ENCODE measurements at regions not wholly inside any gene's neighbourhood (a gene's known extent, or its start where the extent isn't known, plus 50 kb on each side); places are given as distances from the start of the nearest gene placed in this dataset.

DNA sequence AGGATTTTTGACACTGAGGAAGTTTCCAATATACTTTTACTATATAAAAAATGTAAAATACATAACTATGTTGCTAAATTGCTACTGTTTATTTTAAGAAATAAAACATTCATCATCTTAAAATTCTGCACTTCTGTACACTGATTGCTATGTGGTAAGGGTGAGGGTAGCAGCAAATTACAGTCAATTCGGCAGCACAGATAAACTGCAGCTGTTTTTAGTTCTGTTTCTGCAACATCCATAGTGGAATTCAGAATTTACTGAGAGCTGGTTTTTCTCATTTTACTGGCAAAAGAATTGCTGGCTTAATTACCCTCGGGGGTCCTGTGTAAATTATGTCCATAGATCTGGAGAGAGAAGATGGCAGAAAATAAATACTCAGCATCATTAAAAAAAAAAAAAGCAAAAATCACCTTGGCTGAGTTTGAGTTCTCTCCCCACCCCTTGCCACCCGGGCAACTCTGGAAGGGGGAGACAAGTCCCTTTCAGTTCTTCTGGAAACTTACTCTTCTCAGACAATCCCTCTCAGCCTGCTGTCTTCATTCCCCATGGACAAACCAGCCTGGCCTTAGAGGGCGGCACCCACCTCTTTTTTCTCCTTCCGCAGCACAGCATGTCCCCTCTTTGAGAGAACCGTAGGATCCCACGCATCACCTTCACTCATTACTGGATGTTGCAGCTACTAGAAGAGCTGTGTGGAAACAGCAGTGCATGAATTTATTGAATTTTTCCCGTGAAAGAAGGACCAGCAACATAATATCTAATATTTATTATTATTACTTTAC is 501.1 kb upstream of the CELF2 start:
- no peak for DNase-seq
- Mint-ChIP-seq H3K4me1 (no peaks in the 10 kb centered on the region), H3K36me3 (no peaks in the 10 kb centered on the region), H3K9me3 (no peaks in the 10 kb centered on the region), H3K27me3 (peaks cover 3% of the 10 kb centered on the region), H3K27ac (no peak overlapping the region), H3K4me3 (no peak overlapping the region)
- CTCF ChIA-PET, result no interaction called here

DNA sequence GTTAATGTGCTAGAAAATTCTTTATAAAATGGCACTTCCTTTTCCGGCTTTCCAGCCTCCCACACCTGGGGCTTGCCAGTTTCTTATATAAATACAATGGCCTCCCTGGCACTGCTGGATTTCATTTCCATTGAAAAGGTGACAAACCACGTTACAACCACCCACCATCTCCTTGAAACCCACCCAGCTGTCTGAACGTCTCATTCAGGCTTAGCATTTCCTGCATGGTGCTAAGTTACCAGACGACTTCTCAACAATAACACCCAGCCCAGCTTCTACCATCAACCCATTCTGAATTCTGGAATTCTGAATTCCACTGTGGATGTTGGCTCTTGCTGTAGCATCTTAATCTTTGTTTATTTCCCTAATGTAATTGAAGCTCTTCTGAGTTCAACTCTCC is 499.8 kb upstream of the CELF2 start:
- H3K27ac Mint-ChIP-seq, result no peak overlapping the region
- no peak overlapping the region for H3K4me3 Mint-ChIP-seq
- H3K36me3 Mint-ChIP-seq, result no peaks in the 10 kb centered on the region
- H3K9me3 Mint-ChIP-seq, result no peaks in the 10 kb centered on the region
- H3K4me1 Mint-ChIP-seq, result no peaks in the 10 kb centered on the region
- H3K27me3 Mint-ChIP-seq, result peaks cover 3% of the 10 kb centered on the region
- DNase-seq, result no peak
- CTCF ChIA-PET, result no interaction called here

DNA sequence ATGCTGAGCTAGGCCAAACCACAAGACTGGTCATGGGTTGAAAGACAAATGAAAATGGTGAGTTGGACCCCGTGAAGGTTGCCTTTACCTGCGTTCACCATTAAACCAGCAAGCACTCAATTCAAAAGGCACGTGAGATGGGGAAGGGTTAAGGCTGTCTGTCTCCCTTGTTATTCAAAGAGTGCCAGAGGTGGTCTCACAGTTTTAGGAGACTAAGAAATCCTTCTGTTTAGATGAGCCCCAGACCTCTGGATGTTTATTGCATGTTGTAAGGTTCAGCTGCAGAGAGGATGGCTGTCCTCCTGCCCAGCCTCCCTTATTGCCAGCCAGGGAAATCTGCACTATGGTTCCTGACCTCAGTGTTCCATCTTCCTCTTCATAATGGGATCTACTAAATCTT is 498.0 kb upstream of the CELF2 start:
- H3K9me3 Mint-ChIP-seq, result no peaks in the 10 kb centered on the region
- no peaks in the 10 kb centered on the region for H3K36me3 Mint-ChIP-seq
- CTCF ChIA-PET, result no interaction called here
- H3K27ac Mint-ChIP-seq, result no peak overlapping the region
- H3K27me3 Mint-ChIP-seq, result no peaks in the 10 kb centered on the region
- no peak for DNase-seq
- no peak overlapping the region for H3K4me3 Mint-ChIP-seq
- no peaks in the 10 kb centered on the region for H3K4me1 Mint-ChIP-seq

DNA sequence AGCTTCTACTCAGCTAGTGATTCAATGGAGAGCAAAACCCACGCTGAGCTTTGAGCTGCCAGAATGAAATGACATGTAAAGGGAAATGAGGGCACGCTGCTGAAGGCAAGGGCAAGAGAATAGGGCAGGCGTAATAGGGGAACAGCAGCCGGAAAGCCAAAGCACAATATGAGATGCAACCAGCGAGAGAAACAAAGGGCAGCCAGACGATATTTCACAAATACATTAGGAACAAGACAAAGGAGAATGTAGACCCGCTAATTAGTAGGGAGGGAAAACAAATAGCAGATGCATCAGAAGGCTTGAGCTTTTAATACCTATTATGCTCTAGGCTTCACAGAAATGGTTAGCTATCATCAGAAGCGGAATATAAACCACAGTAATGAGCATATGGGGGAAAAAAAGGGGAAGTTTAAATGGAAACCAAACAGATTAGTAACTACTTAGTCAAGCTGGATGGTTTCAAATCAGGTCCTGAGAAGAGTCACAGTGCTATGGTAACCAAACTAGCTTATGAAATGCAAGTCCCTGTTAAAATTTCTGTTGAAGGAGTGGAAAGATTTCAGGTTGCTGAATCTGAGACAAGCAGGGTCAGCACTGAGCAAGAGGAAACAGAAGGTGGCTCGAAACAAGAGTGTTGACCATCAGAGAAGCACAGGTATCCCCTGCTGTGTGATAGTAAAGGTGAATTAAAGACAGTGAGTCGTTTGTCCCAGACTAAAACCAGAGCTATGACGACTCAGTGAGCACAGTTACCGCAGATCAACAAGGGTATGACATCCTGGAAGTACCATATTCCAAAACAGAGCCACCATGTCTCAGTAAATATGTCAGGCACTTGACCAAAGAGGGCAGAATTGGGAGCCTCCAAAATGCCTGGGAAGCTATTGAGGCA is 496.9 kb upstream of the CELF2 start:
- Mint-ChIP-seq H3K36me3 (no peaks in the 10 kb centered on the region), H3K4me3 (no peak overlapping the region), H3K27ac (no peak overlapping the region), H3K4me1 (no peaks in the 10 kb centered on the region), H3K27me3 (no peaks in the 10 kb centered on the region), H3K9me3 (no peaks in the 10 kb centered on the region)
- no peak for DNase-seq
- CTCF ChIA-PET, result no interaction called here

DNA sequence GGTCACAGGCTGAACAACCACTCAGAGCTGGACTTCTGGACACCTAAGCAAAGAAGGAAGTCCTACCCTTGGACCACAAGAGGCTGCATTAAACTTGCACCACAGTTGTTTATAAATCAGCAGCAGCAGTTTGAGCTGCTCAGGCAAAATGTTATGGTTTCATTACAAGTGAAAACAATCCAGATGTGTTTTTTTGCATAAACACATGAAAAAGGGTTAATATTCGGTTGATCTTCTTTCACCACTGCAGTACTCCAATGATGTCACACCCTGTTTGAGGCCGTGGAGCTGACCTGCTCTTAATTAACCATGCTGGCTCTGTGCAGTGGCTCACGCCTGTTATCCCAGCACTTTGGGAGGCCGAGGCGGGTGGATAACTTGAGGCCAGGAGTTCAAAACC is 490.8 kb upstream of the CELF2 start:
- CTCF ChIA-PET, result interaction anchor here (0.6 kb wide), 1 partner anchor 130 kb away, joined by 3 read pairs; no protein-coding TSS in a partner anchor
- H3K36me3 Mint-ChIP-seq, result no peaks in the 10 kb centered on the region
- H3K4me1 Mint-ChIP-seq, result no peaks in the 10 kb centered on the region
- no peaks in the 10 kb centered on the region for H3K9me3 Mint-ChIP-seq
- no peak overlapping the region for H3K27ac Mint-ChIP-seq
- no peak for DNase-seq
- H3K4me3 Mint-ChIP-seq, result no peak overlapping the region
- no peaks in the 10 kb centered on the region for H3K27me3 Mint-ChIP-seq

DNA sequence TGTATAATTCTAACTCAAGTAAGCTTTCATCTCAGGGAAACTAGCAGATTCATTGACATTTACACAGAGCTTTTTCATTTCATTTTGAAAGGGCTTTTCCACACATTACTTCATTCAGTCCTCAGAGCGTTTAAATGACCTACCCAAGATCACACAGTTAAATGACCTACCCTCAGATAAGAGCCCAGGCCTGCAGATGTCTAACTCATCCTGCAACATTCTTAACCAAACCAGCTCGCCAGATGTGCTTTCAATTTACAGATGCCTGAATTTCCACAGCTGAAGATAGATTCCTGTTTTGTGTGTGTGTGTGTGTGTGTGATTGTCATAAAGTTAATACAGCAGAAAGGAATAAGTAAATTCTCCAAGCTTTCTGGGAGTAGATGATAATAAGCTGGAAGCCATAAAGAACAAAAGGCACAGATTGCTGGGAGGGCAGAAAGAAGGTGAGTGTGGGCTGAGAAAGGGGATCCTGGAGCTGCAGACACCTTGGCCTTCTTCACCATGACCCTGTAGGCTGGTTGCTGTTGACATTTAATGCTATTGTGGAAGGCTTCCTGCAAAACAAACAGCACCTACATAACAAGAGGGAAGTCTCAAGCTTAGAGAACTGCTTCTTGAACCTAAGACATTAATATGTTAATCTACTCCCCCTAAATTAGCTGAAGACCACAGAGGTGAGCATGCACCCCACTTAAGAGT is 489.7 kb upstream of the CELF2 start:
- Mint-ChIP-seq H3K9me3 (no peaks in the 10 kb centered on the region), H3K36me3 (no peaks in the 10 kb centered on the region), H3K4me3 (no peak overlapping the region), H3K4me1 (no peaks in the 10 kb centered on the region), H3K27me3 (no peaks in the 10 kb centered on the region), H3K27ac (no peak overlapping the region)
- CTCF ChIA-PET, result no interaction called here
- DNase-seq, result no peak

DNA sequence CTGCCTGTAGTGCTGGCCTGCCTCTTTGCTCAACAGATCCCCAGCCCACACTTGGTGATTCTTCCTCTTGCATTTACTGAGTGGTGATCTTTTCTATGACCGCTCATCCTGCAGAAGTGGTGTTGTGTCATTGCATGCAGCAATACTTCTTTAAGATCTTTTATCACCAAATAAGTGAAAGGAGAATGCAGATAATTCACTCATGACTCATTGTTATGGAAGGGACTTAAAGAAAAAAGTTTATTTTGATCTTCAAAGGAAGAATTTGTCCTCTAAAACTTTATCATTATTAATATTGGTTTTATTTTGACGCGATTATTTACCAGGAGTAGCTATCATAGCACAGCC is 489.1 kb upstream of the CELF2 start:
- H3K4me1 Mint-ChIP-seq, result no peaks in the 10 kb centered on the region
- H3K27me3 Mint-ChIP-seq, result peaks cover 2% of the 10 kb centered on the region
- no peak for DNase-seq
- no peaks in the 10 kb centered on the region for H3K36me3 Mint-ChIP-seq
- no peak overlapping the region for H3K4me3 Mint-ChIP-seq
- H3K27ac Mint-ChIP-seq, result no peak overlapping the region
- no peaks in the 10 kb centered on the region for H3K9me3 Mint-ChIP-seq
- CTCF ChIA-PET, result no interaction called here

DNA sequence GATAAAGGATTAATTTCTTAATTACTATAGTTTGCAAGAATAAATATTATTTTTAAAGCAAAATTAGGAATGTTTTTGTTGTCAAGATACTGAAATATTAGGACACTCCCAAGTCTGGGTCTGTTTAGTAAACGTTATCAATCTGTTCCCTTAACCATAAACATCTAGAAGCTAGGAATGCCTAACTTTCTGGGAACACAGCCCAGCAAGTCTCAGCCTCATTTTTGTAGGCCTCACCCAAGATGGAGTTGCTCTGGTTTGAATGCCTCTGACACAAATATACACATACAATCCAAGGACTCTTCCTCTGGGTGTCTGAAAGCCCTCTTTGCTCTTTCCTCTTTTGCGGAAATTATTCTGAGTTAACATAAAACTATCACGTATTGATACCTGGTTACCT is 487.4 kb upstream of the CELF2 start:
- no peaks in the 10 kb centered on the region for H3K4me1 Mint-ChIP-seq
- CTCF ChIA-PET, result no interaction called here
- H3K27ac Mint-ChIP-seq, result no peak overlapping the region
- no peak for DNase-seq
- H3K36me3 Mint-ChIP-seq, result no peaks in the 10 kb centered on the region
- H3K4me3 Mint-ChIP-seq, result no peak overlapping the region
- H3K9me3 Mint-ChIP-seq, result no peaks in the 10 kb centered on the region
- peaks cover 3% of the 10 kb centered on the region for H3K27me3 Mint-ChIP-seq

DNA sequence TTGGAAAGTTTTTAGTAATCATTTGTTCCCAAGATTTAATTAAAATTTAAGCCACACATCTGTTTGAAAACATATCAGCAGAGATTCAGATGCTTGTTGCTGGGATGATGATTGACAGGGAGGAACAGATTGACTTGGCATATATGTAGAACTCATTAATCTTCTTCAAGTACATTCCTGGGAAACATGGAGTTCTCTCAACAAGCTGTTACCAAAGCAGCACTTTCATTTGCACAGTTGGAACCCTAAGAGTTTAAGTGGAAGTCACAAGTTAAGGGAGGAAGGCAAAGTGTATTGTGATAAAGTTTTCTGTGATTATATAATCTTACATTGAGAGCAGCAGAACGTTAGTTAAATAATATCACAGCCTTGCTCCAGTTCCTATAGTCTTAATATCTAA is 485.4 kb upstream of the CELF2 start:
- no peaks in the 10 kb centered on the region for H3K4me1 Mint-ChIP-seq
- H3K9me3 Mint-ChIP-seq, result no peaks in the 10 kb centered on the region
- no peaks in the 10 kb centered on the region for H3K36me3 Mint-ChIP-seq
- CTCF ChIA-PET, result no interaction called here
- no peak overlapping the region for H3K4me3 Mint-ChIP-seq
- H3K27ac Mint-ChIP-seq, result no peak overlapping the region
- peaks cover 3% of the 10 kb centered on the region for H3K27me3 Mint-ChIP-seq
- DNase-seq, result no peak

DNA sequence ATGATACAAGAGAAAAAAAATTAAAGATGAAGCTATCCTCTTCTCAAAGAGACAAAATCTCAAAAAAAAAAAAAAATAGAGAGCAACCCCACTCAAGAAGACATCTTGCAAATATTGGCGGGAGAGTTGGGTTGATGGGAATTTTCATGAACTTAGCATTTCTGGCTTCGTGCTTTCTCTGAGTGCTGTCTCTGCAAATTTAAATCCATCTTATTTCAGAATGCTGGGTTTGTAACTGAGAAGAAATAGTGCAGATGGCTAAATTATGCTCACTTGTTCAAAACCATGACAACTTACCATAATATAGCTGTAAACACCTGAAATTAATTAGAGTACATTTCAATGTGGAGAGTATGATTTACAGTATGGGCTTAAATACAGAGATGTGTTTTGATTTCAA is 484.8 kb upstream of the CELF2 start:
- DNase-seq, result no peak
- no peak overlapping the region for H3K27ac Mint-ChIP-seq
- no peak overlapping the region for H3K4me3 Mint-ChIP-seq
- H3K27me3 Mint-ChIP-seq, result peaks cover 3% of the 10 kb centered on the region
- no peaks in the 10 kb centered on the region for H3K36me3 Mint-ChIP-seq
- no peaks in the 10 kb centered on the region for H3K4me1 Mint-ChIP-seq
- H3K9me3 Mint-ChIP-seq, result no peaks in the 10 kb centered on the region
- CTCF ChIA-PET, result no interaction called here

DNA sequence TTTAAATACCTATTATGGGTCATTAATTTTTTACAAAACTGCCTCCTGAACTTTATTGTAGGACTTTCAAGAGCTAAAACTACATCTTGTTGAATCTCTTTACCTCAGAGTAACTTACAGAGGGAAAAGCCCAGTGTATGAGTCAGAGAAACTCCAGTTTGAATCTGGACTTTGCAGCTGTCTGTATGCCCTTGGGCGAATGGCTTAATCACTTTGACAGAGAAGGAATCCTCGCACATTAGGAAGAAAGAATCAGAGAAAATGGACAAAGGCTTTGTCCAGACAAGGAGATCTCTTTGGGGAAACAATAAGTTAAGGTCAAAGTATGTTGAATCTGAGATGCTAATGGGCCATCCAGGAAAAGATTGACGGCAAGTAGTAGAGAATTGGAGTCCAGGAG is 484.2 kb upstream of the CELF2 start:
- Mint-ChIP-seq H3K4me3 (no peak overlapping the region), H3K27me3 (peaks cover 3% of the 10 kb centered on the region), H3K4me1 (no peaks in the 10 kb centered on the region), H3K9me3 (no peaks in the 10 kb centered on the region), H3K36me3 (no peaks in the 10 kb centered on the region), H3K27ac (no peak overlapping the region)
- CTCF ChIA-PET, result no interaction called here
- DNase-seq, result no peak

DNA sequence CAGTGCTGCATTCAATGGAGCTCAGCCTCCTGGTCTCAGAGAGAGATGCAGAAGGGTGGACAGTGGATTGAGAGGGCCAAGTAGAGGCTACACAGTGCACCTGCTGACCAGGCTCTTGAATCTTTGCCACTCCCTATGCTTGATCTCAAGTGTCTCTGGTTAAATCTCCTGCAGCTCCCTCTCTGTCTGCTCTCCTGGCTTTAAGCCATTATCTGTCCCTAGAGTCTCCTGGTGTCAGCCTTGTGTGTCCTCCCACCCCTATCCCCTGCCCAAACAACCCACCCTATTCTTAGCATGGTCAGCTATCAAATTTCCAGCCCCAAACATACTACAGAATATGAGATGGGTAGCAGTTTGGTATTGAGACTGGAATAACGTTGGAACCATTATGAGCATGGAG is 479.3 kb upstream of the CELF2 start:
- no peak overlapping the region for H3K4me3 Mint-ChIP-seq
- CTCF ChIA-PET, result no interaction called here
- peaks cover 3% of the 10 kb centered on the region for H3K27me3 Mint-ChIP-seq
- H3K36me3 Mint-ChIP-seq, result no peaks in the 10 kb centered on the region
- no peaks in the 10 kb centered on the region for H3K4me1 Mint-ChIP-seq
- H3K9me3 Mint-ChIP-seq, result no peaks in the 10 kb centered on the region
- H3K27ac Mint-ChIP-seq, result no peak overlapping the region
- DNase-seq, result no peak

DNA sequence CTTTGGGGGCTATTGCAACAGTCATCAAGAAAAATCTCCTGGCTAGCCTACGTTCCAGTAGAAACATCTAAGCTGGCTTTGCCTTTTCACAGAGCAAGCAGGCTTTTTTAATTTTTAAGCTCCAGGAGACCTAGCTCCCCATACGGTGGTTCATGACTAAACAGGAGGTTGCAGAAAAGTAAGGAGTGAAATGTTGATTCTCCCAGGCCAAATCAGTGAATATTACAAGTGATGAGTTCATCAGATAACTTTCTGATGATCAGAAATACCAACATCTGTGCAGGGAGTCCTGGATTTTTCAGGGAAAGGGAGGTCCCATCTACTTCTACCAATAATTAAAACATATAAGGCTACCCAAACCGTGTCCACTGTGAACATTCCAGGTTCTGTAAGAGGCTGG is 477.3 kb upstream of the CELF2 start:
- H3K9me3 Mint-ChIP-seq, result no peaks in the 10 kb centered on the region

DNA sequence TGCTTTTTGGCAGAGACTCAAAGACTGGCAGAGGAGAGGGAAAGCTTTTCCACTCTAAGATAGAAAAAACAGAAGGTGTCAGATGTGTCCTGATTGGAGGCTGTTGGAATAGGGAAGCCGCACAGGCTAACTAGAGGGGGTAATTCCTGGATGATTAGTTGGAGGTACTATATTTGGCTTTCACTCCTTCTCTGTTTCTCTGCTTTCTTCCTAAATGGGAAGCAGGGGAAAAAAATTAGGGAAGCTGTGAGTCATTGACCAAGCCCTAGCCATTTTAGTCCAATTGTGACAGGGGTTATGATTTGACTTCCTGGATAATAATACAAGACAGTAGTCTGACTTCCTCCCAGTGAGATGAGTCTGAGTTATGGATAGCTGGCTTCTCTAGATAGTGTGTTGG is 475.2 kb upstream of the CELF2 start:
- Mint-ChIP-seq H3K36me3 (no peaks in the 10 kb centered on the region), H3K27me3 (no peaks in the 10 kb centered on the region), H3K9me3 (no peaks in the 10 kb centered on the region), H3K4me3 (no peak overlapping the region), H3K27ac (no peak overlapping the region), H3K4me1 (no peaks in the 10 kb centered on the region)
- DNase-seq, result no peak
- CTCF ChIA-PET, result no interaction called here

More for the DNA sequence above, 477.3 kb upstream of the CELF2 start:
- no peaks in the 10 kb centered on the region for H3K36me3 Mint-ChIP-seq
- H3K4me1 Mint-ChIP-seq, result no peaks in the 10 kb centered on the region
- DNase-seq, result no peak
- no peak overlapping the region for H3K4me3 Mint-ChIP-seq
- CTCF ChIA-PET, result no interaction called here
- H3K27me3 Mint-ChIP-seq, result no peaks in the 10 kb centered on the region
- no peak overlapping the region for H3K27ac Mint-ChIP-seq

DNA sequence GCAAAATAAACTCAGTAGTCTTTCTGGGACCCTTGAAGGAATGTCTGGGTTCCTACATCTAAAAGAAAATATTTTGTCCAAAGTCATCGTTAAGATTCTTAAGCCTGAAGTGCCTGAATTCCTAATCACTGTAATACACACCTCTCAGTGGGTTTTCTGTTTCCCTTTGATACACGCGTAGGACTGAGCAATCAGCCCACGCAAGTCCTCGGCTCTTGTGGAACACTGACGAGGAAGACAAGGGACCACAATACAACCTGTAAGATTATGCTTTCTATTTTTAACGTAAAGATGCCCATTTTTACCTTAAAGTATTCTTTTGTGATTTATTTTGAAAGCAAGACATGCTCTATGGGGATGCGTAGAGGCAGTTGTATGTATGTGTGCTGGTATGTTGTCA is 472.8 kb upstream of the CELF2 start:
- no peaks in the 10 kb centered on the region for H3K4me1 Mint-ChIP-seq
- no peak overlapping the region for H3K27ac Mint-ChIP-seq
- H3K36me3 Mint-ChIP-seq, result no peaks in the 10 kb centered on the region
- CTCF ChIA-PET, result no interaction called here
- H3K4me3 Mint-ChIP-seq, result no peak overlapping the region
- H3K9me3 Mint-ChIP-seq, result no peaks in the 10 kb centered on the region
- no peaks in the 10 kb centered on the region for H3K27me3 Mint-ChIP-seq
- DNase-seq, result no peak

All from activated naive CD4-positive, alpha-beta T cell treated with anti-CD3 and anti-CD28 coated beads, Interleukin-2, amount 10 ng/mL, durations not matched to agents 7 days and 5 days (primary cell).